ENCODE measurements at regions not wholly inside any gene's neighbourhood (a gene's known extent, or its start where the extent isn't known, plus 50 kb on each side); places are given as distances from the start of the nearest gene placed in this dataset.

- Histone ChIP-seq H3F3A (ENCODE audit: insufficient read depth, low read length) (no peaks in the 10 kb centered on the region), H3K4me2 (ENCODE audit: low read length) (no peak overlapping the region), H3K36me3 (ENCODE audit: insufficient read depth, low read length) (no peaks in the 10 kb centered on the region), H2AFZ (ENCODE audit: low read length) (no peak overlapping the region), H3K79me2 (ENCODE audit: insufficient read depth, low read length) (no peaks in the 10 kb centered on the region), H4K20me1 (ENCODE audit: insufficient read depth, low read length) (no peaks in the 10 kb centered on the region), H3K9me2 (ENCODE audit: low read depth, low read length) (no peaks in the 10 kb centered on the region), H3K27me3 (ENCODE audit: insufficient read depth, low read length) (no peaks in the 10 kb centered on the region), H3K9me3 (ENCODE audit: low read length) (no peaks in the 10 kb centered on the region), H3K4me1 (ENCODE audit: insufficient read depth, low read length, severe bottlenecking) (no peaks in the 10 kb centered on the region), H3K4me3 (ENCODE audit: low read depth, low read length, poor library complexity, severe bottlenecking) (no peak overlapping the region), H3K9ac (ENCODE audit: low read length) (no peak overlapping the region), H3K27ac (ENCODE audit: low read depth, low read length, poor library complexity, severe bottlenecking) (no peak overlapping the region)
- TF ChIP-seq EZH2 (IDR thresholded peaks at IDR 0.05; ENCODE audit: borderline replicate concordance, low read length): no peak
- TF ChIP-seq, protein P1, sequence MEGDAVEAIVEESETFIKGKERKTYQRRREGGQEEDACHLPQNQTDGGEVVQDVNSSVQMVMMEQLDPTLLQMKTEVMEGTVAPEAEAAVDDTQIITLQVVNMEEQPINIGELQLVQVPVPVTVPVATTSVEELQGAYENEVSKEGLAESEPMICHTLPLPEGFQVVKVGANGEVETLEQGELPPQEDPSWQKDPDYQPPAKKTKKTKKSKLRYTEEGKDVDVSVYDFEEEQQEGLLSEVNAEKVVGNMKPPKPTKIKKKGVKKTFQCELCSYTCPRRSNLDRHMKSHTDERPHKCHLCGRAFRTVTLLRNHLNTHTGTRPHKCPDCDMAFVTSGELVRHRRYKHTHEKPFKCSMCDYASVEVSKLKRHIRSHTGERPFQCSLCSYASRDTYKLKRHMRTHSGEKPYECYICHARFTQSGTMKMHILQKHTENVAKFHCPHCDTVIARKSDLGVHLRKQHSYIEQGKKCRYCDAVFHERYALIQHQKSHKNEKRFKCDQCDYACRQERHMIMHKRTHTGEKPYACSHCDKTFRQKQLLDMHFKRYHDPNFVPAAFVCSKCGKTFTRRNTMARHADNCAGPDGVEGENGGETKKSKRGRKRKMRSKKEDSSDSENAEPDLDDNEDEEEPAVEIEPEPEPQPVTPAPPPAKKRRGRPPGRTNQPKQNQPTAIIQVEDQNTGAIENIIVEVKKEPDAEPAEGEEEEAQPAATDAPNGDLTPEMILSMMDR (IDR thresholded peaks at IDR 0.05; ENCODE audit: low read length): no peak
These were observed 282.2 kb downstream of the EMP1 start for GRCh38 chr12:13478650-13479181.

GRCh38 chr12:13474381-13474780 lies 277.9 kb downstream of the EMP1 start:
- Histone ChIP-seq H4K20me1 (ENCODE audit: insufficient read depth, low read length) (no peaks in the 10 kb centered on the region), H3K9ac (ENCODE audit: low read length) (no peak overlapping the region), H3K36me3 (ENCODE audit: insufficient read depth, low read length) (no peaks in the 10 kb centered on the region), H3K27ac (ENCODE audit: low read depth, low read length, poor library complexity, severe bottlenecking) (no peak overlapping the region), H3F3A (ENCODE audit: insufficient read depth, low read length) (no peaks in the 10 kb centered on the region), H3K9me2 (ENCODE audit: low read depth, low read length) (no peaks in the 10 kb centered on the region), H3K27me3 (ENCODE audit: insufficient read depth, low read length) (no peaks in the 10 kb centered on the region), H3K4me2 (ENCODE audit: low read length) (no peak overlapping the region), H3K9me3 (ENCODE audit: low read length) (no peaks in the 10 kb centered on the region), H3K4me3 (ENCODE audit: low read depth, low read length, poor library complexity, severe bottlenecking) (no peak overlapping the region), H3K4me1 (ENCODE audit: insufficient read depth, low read length, severe bottlenecking) (no peaks in the 10 kb centered on the region), H2AFZ (ENCODE audit: low read length) (no peak overlapping the region), H3K79me2 (ENCODE audit: insufficient read depth, low read length) (no peaks in the 10 kb centered on the region)
- no peak for TF ChIP-seq EZH2 (IDR thresholded peaks at IDR 0.05; ENCODE audit: borderline replicate concordance, low read length)
- TF ChIP-seq, protein P1 (IDR thresholded peaks at IDR 0.05; ENCODE audit: low read length): no peak

GRCh38 chr12:13472690-13473089 lies 276.2 kb downstream of the EMP1 start:
- H3K9ac ChIP-seq (ENCODE audit: low read length): no peak overlapping the region
- H3K79me2 ChIP-seq (ENCODE audit: insufficient read depth, low read length): no peaks in the 10 kb centered on the region
- H3K36me3 ChIP-seq (ENCODE audit: insufficient read depth, low read length): no peaks in the 10 kb centered on the region
- TF ChIP-seq, protein P1 (IDR thresholded peaks at IDR 0.05; ENCODE audit: low read length): no peak
- TF ChIP-seq EZH2 (IDR thresholded peaks at IDR 0.05; ENCODE audit: borderline replicate concordance, low read length): no peak
- no peaks in the 10 kb centered on the region for H3F3A ChIP-seq (ENCODE audit: insufficient read depth, low read length)
- H3K4me2 ChIP-seq (ENCODE audit: low read length): no peak overlapping the region
- no peak overlapping the region for H3K27ac ChIP-seq (ENCODE audit: low read depth, low read length, poor library complexity, severe bottlenecking)
- no peak overlapping the region for H2AFZ ChIP-seq (ENCODE audit: low read length)
- H3K9me2 ChIP-seq (ENCODE audit: low read depth, low read length): no peaks in the 10 kb centered on the region
- no peaks in the 10 kb centered on the region for H4K20me1 ChIP-seq (ENCODE audit: insufficient read depth, low read length)
- no peaks in the 10 kb centered on the region for H3K4me1 ChIP-seq (ENCODE audit: insufficient read depth, low read length, severe bottlenecking)
- H3K27me3 ChIP-seq (ENCODE audit: insufficient read depth, low read length): no peaks in the 10 kb centered on the region
- no peak overlapping the region for H3K4me3 ChIP-seq (ENCODE audit: low read depth, low read length, poor library complexity, severe bottlenecking)
- no peaks in the 10 kb centered on the region for H3K9me3 ChIP-seq (ENCODE audit: low read length)

Data from OCI-LY1 (cell line).